ENCODE measurements at regions not wholly inside any gene's neighbourhood (a gene's known extent, or its start where the extent isn't known, plus 50 kb on each side); places are given as distances from the start of the nearest gene placed in this dataset.

DNA sequence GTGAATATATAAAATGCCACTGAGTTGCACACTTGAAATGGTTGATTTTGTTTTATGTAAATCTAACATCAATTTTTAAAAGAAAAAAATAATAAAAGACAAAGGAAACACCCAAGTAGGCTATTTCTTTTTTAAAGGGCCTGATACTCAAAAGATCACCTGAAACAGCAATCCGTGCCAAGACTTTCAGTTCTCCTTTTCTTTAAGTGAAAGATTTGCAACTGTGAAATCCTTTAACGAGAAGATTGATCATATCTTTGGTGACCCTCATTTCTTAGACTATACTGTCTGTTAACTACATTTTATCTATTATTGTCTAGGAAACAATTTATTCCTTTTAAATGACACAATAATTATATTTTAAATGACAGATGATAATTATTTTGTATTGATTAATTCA, 1841.5 kb downstream of the LRRC4C start:
- no peak for DNase-seq (ENCODE audit: low spot score in 2 of 2)
- TF ChIP-seq, protein P1, sequence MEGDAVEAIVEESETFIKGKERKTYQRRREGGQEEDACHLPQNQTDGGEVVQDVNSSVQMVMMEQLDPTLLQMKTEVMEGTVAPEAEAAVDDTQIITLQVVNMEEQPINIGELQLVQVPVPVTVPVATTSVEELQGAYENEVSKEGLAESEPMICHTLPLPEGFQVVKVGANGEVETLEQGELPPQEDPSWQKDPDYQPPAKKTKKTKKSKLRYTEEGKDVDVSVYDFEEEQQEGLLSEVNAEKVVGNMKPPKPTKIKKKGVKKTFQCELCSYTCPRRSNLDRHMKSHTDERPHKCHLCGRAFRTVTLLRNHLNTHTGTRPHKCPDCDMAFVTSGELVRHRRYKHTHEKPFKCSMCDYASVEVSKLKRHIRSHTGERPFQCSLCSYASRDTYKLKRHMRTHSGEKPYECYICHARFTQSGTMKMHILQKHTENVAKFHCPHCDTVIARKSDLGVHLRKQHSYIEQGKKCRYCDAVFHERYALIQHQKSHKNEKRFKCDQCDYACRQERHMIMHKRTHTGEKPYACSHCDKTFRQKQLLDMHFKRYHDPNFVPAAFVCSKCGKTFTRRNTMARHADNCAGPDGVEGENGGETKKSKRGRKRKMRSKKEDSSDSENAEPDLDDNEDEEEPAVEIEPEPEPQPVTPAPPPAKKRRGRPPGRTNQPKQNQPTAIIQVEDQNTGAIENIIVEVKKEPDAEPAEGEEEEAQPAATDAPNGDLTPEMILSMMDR (IDR thresholded peaks at IDR 0.05) = no peak
- TF ChIP-seq POLR2A (IDR thresholded peaks at IDR 0.05) = no peak
- intact Hi-C loops (cut with DNase I; ENCODE audit: low total_unique reads) = no loop called here
- 67 to 75% methylated on average over 2 of the region's 2 CpGs for WGBS, 2 donors
- H3K4me3 ChIP-seq (ENCODE audit: low read depth, poor library complexity, severe bottlenecking) = no peak overlapping the region

DNA sequence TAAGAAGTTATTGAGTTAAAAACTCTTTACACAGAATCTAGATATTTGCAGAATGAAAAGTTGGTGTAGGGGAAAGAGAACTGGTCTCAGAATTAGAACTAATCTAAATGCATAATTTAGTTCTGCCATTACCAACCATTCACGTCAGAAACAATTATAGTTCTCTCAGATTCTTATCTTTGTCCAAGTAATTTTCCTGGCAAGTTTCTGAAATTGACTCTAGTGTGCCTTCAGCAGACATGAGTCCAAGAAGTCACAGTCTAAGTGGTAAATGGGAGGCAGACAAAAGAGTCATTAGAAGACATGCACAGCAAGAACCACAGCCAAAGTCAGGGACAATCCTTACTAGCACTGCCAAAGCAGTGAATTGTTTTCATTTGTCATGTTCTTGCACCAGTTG, 1870.1 kb downstream of the LRRC4C start:
- no peak for TF ChIP-seq POLR2A (IDR thresholded peaks at IDR 0.05)
- TF ChIP-seq, protein P1 (IDR thresholded peaks at IDR 0.05) = no peak
- intact Hi-C loops (cut with DNase I; ENCODE audit: low total_unique reads) = no loop called here
- H3K4me3 ChIP-seq (ENCODE audit: low read depth, poor library complexity, severe bottlenecking) = no peak overlapping the region
- no peak for DNase-seq (ENCODE audit: low spot score in 2 of 2)
- 37 to 41% methylated on average over 1 of the region's 1 CpG for WGBS, 2 donors

DNA sequence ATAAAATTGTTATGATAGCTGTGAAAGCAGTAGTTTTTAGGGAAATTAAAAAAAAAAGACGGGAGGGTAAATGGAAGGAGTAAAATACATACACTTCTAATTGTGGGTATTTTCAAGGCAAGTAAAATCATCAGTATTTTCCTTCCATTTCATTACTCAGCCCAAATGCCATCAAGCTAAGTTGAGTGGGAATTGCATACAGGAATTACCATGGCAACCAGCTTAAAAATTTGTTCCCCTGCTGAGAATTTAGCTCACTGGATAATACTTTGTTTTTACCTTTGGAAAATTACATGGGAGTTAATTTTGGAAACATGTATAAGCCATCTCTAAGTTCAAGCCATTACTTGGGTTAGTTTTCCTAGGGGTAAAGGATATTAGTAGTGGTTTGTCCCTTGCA, 1873.4 kb downstream of the LRRC4C start:
- no peak overlapping the region for H3K4me3 ChIP-seq (ENCODE audit: low read depth, poor library complexity, severe bottlenecking)
- intact Hi-C loops (cut with DNase I; ENCODE audit: low total_unique reads) = no loop called here
- DNase-seq (ENCODE audit: low spot score in 2 of 2) = no peak
- 78 to 88% methylated on average over 1 of the region's 1 CpG for WGBS, 2 donors
- TF ChIP-seq, protein P1 (IDR thresholded peaks at IDR 0.05) = no peak
- no peak for TF ChIP-seq POLR2A (IDR thresholded peaks at IDR 0.05)

DNA sequence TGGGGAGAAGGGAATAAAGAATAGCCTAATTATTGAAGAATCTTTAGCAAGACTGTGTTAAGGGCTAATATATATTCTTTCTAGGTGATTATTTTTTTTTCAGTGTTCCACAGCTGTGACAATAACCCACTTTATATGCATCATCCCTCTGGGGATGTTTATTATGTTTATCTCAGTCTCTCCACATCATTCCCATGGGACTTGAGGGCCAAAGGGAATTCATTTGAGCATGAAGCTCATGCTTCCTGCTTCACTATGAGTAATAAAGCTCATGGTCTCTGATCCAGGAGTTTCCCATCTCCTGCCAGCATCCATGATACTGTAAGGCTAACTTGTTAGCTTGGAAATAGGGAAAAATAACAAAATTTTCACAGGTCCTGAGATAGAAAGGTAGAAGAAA, 1888.4 kb downstream of the LRRC4C start:
- TF ChIP-seq, protein P1 (IDR thresholded peaks at IDR 0.05) = no peak
- TF ChIP-seq POLR2A (IDR thresholded peaks at IDR 0.05) = no peak
- no peak overlapping the region for H3K4me3 ChIP-seq (ENCODE audit: low read depth, poor library complexity, severe bottlenecking)
- intact Hi-C loops (cut with DNase I; ENCODE audit: low total_unique reads) = no loop called here
- DNase-seq (ENCODE audit: low spot score in 2 of 2) = no peak

DNA sequence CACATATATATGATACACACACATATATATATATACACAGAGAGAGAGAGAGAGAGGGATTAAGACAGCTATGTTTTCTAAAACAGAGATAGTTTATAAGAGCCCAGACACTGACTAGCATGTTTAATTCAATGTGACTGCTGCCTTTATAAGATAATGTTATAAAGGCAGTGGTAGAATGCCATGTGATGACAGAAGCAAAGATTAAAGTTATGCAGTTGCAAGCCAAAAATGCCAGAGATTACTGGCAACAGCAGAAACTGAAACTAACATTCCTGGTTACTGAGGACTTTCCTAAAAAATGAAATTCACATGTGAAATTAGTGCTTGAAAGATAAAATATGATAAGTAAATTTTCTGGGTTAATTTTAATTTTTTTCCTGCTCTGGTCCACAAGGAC, 1888.9 kb downstream of the LRRC4C start:
- no peak overlapping the region for H3K4me3 ChIP-seq (ENCODE audit: low read depth, poor library complexity, severe bottlenecking)
- TF ChIP-seq, protein P1 (IDR thresholded peaks at IDR 0.05) = no peak
- TF ChIP-seq POLR2A (IDR thresholded peaks at IDR 0.05) = no peak
- DNase-seq (ENCODE audit: low spot score in 2 of 2) = no peak
- intact Hi-C loops (cut with DNase I; ENCODE audit: low total_unique reads) = no loop called here

DNA sequence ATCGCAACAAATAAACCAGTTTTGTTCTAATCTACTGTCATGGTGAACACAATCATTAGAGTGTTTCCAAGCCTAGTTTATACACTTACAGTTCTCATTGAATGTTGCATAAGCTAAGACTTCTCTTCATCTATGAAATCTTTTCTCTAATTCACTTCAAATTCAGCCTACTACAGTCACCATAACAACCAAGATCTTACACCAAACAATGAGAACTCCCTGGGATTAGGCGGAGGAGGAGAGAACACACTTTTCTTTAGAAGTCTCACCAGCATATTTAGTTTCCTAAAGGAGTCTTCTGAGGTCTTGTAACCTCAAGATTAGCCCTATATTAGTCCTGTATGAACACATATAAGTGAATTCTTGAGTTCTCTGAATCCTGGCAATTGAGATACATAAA, 1889.7 kb downstream of the LRRC4C start:
- intact Hi-C loops (cut with DNase I; ENCODE audit: low total_unique reads) = no loop called here
- no peak for DNase-seq (ENCODE audit: low spot score in 2 of 2)
- no peak overlapping the region for H3K4me3 ChIP-seq (ENCODE audit: low read depth, poor library complexity, severe bottlenecking)
- 80 to 83% methylated on average over 2 of the region's 2 CpGs for WGBS, 2 donors
- TF ChIP-seq POLR2A (IDR thresholded peaks at IDR 0.05) = no peak
- TF ChIP-seq, protein P1 (IDR thresholded peaks at IDR 0.05) = no peak

Data from lower leg skin (tissue), 4 donors.